ENCODE measurements at regions not wholly inside any gene's neighbourhood (a gene's known extent, or its start where the extent isn't known, plus 50 kb on each side); places are given as distances from the start of the nearest gene placed in this dataset.
"Not testable (repeated sequence)": the region's sequence is repeated elsewhere in the genome, so short reads cannot be mapped to it uniquely, and the experiment has no call there.

DNA sequence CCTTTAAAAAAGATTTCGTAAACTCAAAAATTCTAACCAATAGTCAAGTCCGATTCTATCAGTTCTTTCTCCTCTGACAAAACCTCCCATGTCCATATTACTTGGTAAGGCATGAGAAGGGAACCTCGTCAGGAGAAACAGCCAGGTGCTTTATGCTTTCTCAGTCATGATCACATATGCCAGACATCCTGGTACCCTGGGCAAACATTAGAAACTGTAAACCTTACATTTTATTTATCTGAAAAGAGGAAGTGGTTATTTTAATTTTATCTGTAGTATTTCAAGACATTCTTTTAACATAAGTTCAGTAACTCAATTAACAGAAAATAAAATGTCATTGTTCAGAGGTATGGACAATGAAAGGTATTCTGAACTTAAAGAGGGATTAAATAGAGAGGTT is 474.8 kb upstream of the GBE1 start:
- DNase-seq: no peak

DNA sequence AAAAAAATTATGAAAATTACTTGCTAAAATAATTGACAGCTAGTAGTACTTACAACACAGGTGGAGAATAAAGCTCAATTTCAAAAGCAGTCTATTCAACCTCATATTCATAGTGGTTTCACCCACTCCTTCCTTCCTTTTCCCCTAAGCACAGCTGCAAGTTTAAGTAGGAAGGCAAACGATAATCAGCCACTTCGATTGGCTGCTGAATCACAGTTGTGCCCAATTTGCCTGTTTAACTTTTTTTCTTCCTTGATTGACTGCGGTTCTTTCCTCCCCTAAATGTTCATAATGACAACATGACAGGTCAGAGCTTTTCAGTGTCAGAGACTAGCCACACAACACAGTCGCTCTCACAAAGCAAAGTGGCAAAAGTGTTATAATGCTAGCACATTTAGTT is 468.0 kb upstream of the GBE1 start:
- DNase-seq: no peak

DNA sequence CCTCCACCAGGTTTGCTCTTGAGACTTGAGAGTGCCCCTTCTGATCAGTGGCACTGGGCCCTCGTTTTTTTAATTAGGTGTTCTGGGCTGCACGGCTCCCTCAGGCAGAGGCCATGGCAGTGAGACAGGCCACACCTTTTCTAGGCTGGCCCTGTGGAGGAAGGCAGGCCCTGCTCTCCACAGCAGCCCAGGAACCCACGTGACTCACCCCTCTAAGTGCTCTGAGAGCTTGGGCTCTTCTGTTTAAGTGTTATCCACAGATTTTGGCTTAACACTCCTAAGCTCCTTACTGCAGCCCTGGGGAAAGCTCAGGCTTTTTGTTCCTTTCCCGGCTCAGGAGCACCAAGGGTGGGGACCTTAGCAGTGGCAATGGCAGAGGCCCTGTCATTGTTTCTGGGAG is 463.2 kb upstream of the GBE1 start:
- no peak for DNase-seq

DNA sequence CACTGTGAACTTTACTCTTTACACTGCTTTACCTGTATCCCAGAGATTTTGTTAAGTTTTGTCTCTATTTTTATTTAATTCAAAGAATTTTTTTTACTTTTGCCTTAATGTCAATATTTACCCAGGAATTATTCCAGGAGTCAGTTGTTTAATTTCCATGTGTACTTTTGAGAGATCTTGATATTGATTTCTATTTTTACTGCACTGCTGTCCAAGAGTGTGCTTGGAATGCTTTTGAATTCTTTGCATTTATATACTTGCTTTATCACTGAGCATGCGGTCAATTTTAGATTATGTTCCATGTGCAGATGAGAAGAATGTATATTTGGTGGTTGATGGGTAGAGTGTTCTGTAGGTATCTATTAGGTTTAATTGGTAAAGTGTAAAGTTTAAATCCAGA is 461.0 kb upstream of the GBE1 start:
- DNase-seq: no peak

DNA sequence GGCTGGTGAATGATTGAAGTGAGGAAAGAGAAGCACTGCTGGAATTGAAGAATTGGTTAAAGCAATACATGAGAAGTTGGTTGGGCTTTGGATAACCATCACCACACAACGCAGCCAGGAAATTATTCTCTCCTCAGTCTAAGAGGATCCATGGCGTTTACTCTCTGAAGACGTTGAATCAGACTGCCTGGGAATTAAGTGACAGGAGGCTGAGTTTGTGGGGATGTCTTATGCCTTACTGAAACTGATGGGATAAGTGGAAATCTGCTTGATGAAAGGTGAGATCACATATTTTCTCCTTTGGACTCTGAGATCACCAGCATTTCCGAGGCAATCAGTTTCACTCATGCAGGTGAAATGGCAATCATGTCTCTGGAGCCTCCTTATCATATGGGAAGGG is 456.1 kb upstream of the GBE1 start:
- no peak for DNase-seq

DNA sequence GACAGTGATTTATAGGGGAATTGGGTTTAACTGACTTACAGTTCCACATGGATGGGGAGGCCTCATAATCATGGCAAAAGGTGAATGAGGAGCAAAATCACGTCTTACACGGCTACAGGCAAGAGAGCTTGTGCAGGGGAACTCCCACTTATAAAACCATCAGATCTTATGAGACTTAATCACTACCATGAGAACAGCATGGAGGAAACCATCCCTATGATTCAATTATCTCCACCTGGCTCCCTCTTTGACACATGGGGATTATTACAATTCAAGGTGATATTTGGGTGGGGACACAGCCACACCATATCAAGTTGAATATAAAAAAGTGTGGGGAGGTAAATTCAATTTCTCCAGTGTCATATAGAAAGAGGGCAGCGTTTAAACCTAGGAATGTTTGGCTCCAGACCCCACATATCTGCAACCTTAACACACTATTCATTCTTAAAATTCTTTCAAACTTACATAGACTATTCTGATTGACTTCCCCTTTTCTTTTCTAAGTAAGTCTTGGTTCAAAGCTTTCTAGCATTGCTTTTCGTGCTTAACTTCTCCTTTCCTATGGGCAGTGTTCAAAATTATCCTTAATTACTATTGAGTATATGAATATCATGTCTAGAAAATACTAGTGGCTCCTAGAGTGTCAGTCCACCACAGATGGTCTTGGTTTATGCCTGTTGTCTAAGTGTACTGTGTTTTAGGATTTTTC is 446.7 kb upstream of the GBE1 start:
- DNase-seq: no peak

DNA sequence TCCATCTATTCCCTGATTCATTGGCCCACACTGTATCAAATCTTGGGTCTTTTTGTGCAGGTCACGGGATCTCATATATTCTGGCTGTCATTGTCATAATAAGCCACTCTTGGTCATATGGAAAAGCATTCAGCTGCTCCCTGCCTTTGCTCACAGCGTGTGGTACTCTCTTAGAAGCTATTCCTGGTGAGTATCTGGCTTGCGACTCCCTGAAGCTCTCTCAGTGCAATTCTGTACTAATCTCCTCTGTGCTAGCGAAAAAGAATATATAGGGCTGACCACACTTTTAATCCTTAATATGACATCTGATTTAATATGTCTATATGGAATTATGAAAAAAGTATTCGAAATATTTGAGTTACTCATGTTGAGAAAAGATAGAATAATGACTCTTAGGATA is 440.8 kb upstream of the GBE1 start:
- no peak for DNase-seq

DNA sequence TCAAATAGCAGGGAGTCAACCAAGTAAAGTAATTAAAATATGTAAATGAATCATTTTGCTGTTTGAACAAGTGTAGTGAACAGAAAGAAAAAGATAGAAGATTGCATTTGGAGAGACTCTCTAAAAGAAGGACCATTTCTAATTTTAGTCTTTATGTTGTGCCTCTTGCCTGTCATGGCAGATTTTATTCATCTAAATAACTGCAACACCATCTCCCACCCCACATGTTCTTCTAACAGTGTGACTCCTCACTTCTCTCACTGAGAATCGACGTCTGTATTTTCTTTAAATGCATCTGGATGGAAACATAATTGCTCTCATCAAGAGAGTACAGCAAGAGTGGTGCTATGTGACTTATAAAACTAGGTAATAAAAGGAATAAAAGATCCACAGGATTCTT is 439.9 kb upstream of the GBE1 start:
- DNase-seq: no peak

DNA sequence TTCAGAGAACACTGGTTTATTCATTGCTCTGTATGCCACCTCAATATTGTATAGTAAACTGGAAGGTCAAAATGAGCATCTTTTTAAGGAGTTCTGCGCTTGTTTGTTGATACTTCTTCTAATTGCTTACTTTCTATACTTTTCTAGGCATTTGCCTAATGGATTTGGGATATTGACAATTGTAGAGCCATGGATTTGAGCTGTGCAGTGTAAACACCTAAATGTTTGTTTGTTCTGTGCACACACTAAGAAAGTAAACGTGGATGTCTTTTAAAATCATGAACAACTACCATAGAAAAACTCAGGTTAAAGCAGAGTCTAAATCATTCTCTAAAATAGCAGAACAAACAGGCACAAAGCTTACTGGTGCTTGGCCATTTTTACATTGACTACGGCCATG is 436.6 kb upstream of the GBE1 start:
- DNase-seq: no peak

DNA sequence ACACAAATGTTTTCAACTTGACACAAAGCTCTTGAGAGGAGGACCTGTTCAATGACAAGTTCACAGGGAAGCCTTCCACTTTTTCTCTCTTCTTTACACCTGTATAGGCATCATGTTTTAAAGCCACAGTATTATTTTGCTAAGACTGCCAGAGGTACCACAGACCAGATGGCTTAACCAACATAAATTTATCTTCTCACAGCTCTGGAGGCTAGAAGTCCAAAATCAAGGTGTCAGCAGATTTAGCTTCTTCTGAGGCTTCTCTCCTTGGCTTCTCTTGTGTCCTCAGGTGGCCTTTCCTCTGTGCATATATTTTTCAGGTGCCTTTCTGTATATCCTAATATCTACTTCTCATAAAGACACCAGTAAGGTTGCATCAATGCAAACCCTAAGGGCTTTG is 435.2 kb upstream of the GBE1 start:
- DNase-seq: no peak

DNA sequence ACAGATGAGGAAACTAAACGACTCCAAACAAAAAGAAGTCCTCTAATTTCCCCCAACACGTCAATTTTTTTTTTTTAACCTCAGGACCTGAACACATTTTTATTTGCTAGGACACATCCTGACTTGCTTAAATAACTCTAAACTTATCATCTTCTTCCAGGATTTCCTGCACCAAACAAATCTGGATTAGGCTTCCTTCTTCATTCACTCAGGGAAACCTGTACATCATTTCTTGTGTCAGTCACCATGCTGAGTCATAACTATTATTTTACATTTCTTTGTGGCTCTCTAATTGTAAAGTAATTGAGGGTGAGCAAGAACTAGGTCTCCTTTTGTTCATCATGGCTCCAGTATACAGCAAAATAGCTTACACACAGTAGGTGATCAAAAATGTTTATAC is 433.4 kb upstream of the GBE1 start:
- no peak for DNase-seq

DNA sequence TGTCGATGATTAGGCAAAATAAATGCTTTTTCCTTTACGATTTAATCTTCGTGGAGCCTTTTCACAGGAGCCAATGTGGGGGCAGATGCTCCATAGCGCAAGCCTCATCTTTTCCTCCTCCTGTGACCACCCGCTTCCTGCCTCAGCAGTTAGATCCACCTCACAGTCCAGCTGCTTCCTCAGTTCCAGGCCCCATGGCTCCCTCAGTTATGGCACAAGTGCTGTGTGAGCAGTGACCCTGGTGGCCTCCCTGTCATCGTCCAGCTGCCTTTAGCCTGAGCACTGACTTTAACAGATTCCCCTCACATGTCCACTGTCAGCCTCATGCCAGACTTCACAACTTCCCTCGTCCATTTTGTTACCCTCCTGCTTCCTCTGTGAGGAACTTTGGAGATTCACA is 424.6 kb upstream of the GBE1 start:
- DNase-seq: no peak

DNA sequence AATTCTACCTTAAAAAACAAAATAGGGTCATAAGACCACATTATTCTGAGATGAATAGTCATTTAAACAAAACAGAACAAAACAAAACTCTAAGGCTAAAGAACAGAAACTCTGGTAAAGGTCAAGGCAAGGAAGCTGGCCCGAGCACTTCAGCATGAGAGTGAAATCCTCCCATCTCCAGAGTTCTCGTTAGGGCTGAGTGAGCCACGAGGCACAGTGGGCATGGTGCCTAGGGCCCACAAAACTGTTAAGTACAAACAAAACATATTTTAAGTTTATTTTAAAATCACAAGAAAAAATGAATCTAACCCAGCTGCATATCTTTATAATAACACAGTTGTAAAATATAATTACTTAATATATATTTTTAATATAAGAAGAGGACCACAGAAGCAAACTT is 417.8 kb upstream of the GBE1 start:
- DNase-seq: no peak

DNA sequence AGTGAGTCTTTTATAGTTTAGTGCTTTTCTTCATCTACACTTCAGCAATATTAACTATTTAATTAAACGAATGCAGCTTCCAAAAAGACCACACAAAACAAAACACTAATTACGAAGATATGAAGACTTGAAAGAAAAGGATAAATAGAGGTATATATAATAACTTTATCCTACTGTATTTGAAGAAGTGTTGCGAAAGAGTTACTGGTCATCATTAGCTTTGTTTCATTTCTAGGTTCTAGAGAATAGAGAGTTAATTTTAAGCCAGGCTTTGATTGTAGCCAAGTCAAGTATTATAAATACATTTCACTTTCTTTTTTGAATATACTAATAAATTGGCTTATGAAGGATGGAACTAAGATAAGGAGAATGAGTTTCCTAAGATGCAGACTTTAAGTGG is 416.8 kb upstream of the GBE1 start:
- DNase-seq: no peak

DNA sequence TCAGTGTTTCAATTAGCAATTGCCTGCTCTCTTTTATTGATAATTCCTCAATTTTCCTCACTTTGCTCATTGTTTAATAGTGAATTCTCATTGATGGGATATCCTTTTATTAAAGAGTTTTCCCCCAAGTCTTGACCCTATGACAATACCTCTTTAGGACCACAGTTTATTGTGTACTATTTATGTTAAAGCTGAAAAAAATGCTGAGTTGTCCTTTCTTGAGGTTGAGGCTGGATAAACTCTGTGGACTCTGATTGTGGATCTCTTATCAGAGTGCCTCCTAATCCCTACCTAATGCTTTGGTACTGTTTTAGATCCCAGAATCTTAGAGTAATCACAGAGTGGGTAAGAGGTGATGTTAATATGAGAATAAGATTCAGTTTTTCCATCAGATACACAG is 416.3 kb upstream of the GBE1 start:
- DNase-seq: no peak

DNA sequence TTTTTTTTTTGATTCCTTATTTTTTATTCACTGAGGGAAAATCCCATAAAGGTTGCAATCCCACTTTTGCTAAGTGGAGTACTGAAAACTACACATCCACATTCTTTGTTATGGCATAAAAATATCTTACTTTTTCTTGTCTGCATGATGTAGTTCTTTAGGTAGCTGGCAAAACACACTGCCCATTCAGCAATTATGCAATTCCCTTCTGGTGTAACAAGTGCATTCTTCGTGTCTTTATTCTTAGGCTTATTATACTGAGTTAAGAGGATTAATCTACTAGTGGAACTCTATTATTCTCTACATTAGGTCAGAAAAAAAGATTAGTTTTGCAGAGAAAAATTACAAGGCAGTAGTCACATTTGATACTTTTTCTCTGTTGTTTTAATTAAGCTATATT is 403.8 kb upstream of the GBE1 start:
- no peak for DNase-seq

DNA sequence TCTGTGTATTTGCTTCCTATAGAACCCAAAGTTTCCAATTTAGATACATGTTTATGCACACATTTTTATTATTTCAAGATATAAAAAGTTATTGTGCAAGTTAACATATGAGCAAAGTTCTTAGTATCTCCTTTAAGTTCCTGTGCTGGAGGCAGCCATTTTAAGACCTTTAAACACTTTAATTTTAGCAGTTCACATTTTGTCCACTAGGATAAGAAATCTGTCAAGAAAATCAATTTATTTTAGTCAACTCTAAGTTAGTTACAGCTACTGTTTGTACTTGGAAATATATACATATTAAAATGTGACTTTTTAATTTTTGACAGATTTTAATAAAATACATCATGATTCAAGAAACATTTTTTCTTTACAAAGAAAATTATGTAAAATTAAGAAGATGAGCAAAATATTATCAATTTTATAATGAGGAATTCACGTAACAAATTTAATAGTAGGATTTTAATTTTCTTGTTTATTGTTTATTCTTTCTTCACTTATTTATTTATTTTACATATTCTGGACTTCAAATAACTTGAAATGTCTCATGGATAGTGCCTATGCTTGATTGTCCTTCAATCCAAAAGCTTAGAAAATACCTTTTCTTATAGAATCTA is 402.6 kb upstream of the GBE1 start:
- no peak for DNase-seq

DNA sequence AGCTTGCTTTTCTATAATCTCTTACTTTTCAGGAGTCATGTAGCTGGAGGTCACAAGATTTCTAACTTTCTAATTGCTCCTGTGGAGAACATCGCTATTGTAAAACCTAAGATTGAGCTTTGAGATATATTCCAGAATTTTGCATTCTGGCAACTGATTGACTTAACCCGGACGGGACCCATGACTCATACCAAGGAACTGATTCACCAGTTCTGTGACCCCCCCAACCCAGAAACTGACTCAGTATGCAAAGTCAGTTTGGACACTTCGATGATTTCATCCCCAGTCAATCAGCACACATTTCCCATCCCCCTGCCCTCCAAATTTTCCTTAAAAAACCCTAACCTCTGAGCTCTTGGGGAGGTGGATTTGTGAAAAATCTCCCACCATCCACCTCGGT is 396.5 kb upstream of the GBE1 start:
- no peak for DNase-seq

DNA sequence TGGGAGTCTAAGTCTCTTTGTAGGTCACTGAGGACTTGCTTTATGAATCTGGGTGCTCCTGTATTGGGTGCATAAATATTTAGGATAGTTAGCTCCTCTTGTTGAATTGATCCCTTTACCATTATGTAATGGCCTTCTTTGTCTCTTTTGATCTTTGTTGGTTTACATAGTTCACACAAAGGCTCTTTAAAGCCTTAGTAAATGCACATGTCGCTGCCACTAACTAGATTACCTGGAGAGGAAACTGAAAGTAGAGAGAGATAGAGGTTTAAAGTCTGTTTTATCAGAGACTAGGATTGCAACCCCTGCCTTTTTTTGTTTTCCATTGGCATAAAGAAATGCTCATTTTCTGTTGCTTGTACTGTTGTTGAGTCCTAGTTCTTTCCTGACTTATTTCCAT is 392.4 kb upstream of the GBE1 start:
- DNase-seq: not testable (repeated sequence)

DNA sequence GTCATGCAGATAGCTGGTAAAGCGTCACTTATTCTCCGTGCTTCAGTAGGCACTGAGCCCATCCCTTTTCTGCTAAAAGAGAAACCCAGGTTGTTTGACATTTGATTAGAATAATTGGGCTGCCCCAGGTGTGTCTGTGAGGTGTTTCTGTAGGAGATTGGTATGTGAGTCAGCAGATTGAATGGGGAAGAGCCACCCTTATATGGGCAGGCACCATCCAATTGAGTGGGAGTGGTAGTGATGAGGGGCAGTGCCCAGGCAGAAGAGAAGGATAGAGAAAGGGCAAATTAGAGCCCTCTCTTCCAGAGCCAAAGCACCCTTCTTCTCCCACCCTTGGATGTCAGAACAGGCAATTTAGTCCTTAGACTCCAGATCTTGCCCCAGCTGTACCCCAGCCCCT is 384.3 kb upstream of the GBE1 start:
- no peak for DNase-seq

DNA sequence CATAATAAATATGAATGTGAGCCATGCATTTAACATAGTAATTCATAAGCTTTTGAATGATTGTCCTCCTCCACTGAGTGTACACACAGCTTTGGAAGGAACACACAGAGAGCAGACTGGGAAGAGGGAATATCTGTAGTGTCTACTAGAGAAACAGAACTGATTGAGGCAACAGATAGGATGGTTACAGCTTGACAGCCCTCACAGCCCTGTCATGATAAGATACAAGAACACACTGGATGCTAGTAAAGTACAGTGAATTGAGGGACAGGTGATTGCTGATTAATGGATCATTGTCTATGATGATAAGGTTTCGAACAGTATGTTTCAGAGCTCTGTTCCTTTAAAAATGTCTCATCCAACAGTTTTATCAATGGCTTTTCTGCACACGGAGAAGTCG is 383.4 kb upstream of the GBE1 start:
- DNase-seq: no peak

DNA sequence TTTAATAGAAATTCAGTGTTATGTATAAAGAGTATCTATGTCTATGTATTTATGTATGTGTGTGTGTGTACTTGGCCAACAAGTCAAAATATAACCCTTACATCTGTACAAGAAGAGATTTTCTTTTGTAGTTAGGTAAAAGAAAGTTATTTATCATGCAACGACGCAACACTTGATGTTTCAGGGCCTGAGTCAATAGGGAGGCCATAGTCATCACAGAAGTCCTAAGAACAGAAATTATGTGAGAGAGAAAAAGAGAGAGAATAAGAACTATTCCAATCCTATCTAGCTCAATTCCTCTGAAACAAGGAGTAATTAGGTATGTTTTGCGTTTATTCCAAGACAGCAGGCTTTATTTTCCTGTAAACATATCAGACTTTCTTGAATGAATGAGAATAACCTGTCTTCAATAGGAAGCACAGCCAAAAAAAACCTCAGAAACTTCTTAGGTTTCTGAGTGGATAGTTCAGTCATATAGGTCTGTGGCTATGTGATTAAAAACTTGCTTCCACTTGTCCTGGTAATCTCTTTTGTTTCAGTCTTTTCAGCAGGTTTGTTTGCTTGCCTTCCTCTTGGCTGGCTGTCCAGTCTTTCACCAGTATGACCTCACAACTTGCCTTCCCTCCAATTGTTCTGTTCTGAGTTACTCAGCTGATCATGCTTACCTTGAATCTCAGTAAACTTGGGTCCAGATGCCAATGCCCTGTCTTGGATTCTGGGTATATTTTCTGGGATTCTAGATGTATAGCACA is 382.4 kb upstream of the GBE1 start:
- no peak for DNase-seq

DNA sequence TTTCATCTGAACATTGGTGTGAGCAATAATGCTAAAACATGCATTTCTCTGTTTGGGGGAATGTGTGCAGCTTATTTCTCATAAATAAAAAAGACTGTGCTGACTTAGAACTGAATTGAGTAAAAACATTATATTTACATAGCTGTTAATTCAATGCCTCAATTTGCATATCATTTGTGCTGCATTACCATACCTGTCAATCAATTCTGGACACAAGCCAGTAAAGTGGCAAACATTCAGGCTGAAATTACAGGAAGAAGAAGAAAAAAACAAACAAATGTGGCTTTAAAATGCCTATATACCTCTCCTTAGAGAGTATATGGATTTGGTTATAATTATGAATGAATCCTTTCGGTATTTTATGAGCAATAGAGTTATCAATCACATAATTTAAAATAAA is 380.1 kb upstream of the GBE1 start:
- no peak for DNase-seq

DNA sequence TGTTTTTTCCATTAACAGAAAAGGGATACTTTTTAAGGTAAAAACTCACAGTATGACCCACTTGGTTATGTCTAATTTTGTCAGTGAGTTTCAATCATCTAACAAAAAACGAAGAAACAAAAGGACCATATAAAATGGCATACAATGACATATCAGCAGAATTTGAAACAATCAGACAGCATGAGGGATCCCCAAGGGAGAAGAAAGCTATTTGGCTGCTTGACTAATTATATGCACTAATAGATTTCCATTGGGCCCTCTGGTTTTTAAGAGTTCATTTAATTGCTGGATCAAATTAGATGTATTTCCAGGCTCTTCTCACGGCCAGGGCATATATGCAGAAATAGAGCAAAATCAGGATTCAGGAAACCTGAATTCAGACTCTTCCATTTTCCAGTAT is 376.4 kb upstream of the GBE1 start:
- DNase-seq: no peak

DNA sequence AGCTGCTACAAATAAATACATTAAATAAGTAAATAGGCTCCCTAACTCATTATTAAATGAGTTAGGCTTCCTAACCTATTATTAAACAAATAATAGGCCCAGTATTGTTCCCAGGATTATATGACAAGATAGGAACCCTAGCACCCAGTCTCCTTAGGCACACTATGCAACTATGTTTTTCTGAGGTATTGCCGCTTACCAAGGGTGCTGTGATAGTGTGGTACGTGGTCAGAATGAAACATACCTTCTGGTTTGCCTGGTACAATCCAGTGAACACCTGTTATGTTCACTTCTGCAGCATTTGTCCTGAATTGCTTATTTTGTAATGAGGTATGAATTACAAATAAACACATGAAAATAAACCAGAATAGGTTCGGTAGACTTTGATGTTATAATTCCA is 375.6 kb upstream of the GBE1 start:
- no peak for DNase-seq

All from CD4-positive, alpha-beta T cell treated with Interleukin-4 for 4 hours (primary cell).